ENCODE measurements at regions not wholly inside any gene's neighbourhood (a gene's known extent, or its start where the extent isn't known, plus 50 kb on each side); places are given as distances from the start of the nearest gene placed in this dataset.
"Not testable (repeated sequence)": the region's sequence is repeated elsewhere in the genome, so short reads cannot be mapped to it uniquely, and the experiment has no call there.

- no peak for FAIRE-seq
These were observed 375.6 kb upstream of the GBE1 start for GRCh38 chr3:82137050-82137449.

GRCh38 chr3:82133070-82133606 is 371.7 kb upstream of the GBE1 start:
- peak; percentile 89 for FAIRE-seq

- no peak for FAIRE-seq
These were observed 371.0 kb upstream of the GBE1 start for GRCh38 chr3:82132210-82133069.

- no peak for FAIRE-seq
These were observed 368.6 kb upstream of the GBE1 start for GRCh38 chr3:82130046-82130445.

- FAIRE-seq, result no peak
These were observed 367.9 kb upstream of the GBE1 start for GRCh38 chr3:82129221-82129801.

- no peak for FAIRE-seq
These were observed 366.8 kb upstream of the GBE1 start for GRCh38 chr3:82128271-82128670.

- no peak for FAIRE-seq
These were observed 361.3 kb upstream of the GBE1 start for GRCh38 chr3:82122554-82123345.

GRCh38 chr3:82114589-82114988 is 353.1 kb upstream of the GBE1 start:
- FAIRE-seq, result no peak

GRCh38 chr3:82110721-82111120 is 349.3 kb upstream of the GBE1 start:
- not testable (repeated sequence) for FAIRE-seq

- no peak for FAIRE-seq
These were observed 341.8 kb upstream of the GBE1 start for GRCh38 chr3:82103241-82103640.

GRCh38 chr3:82100378-82100777 is 338.9 kb upstream of the GBE1 start:
- FAIRE-seq, result no peak

GRCh38 chr3:82093641-82094040 is 332.2 kb upstream of the GBE1 start:
- no peak for FAIRE-seq

GRCh38 chr3:82088749-82089148 is 327.3 kb upstream of the GBE1 start:
- no peak for FAIRE-seq

- no peak for FAIRE-seq
These were observed 326.5 kb upstream of the GBE1 start for GRCh38 chr3:82087958-82088357.

GRCh38 chr3:82085851-82086475 is 324.5 kb upstream of the GBE1 start:
- no peak for FAIRE-seq

GRCh38 chr3:82085356-82085755 is 323.9 kb upstream of the GBE1 start:
- FAIRE-seq, result no peak

GRCh38 chr3:82084824-82085223 is 323.4 kb upstream of the GBE1 start:
- FAIRE-seq, result no peak

GRCh38 chr3:82082796-82083195 is 321.4 kb upstream of the GBE1 start:
- FAIRE-seq, result no peak

- FAIRE-seq, result no peak
These were observed 319.9 kb upstream of the GBE1 start for GRCh38 chr3:82081351-82081750.

GRCh38 chr3:82080792-82081191 is 319.3 kb upstream of the GBE1 start:
- FAIRE-seq, result no peak

GRCh38 chr3:82080261-82080660 is 318.8 kb upstream of the GBE1 start:
- no peak for FAIRE-seq

GRCh38 chr3:82079335-82079890 is 318.0 kb upstream of the GBE1 start:
- FAIRE-seq, result no peak

GRCh38 chr3:82078246-82078645 is 316.8 kb upstream of the GBE1 start:
- no peak for FAIRE-seq
